OCI-LY7 (cell line): ENCODE measurements at regions not wholly inside any gene's neighbourhood (a gene's known extent, or its start where the extent isn't known, plus 50 kb on each side); places are given as distances from the start of the nearest gene placed in this dataset.

Experiments used
- BruUV-seq: library from RNA; stranded (reverse); fragments of 400-500 nt; replicated peaks from 2 replicates; lab custom pipeline; 2021; lab: Mats Ljungman, UMichigan
- CTCF ChIA-PET: fragments of 300-600 bp; sonication (Branson Sonifier 250); formaldehyde crosslinking; loops from one replicate; lab custom pipeline; 2022; ENCODE audit warnings: antibody characterized with exemption; ENCODE audit not compliant: unreplicated experiment; lab: Charles Lee
- POLR2A ChIA-PET: fragments of 300-600 bp; sonication (Branson Sonifier 250); formaldehyde crosslinking; loops from one replicate; lab custom pipeline; 2022; ENCODE audit warnings: antibody characterized with exemption; lab: Charles Lee
- DNase-seq: peaks from one replicate; pipeline ENCODE4 v3.0.0-alpha.2; 2015; ENCODE audit warnings: low spot score
- H2AFZ ChIP-seq: fragments of 200-600 bp; sonication (generic), shearing (Covaris generic); 2 replicates; pipeline ENCODE4 v1.6.1; 2014; ENCODE audit warnings: mild to moderate bottlenecking, antibody characterized with exemption, low read length, moderate library complexity
- H3K27ac ChIP-seq: fragments of 200-600 bp; sonication (generic); 2 replicates; pipeline ENCODE4 v1.5.1; 2014; ENCODE audit warnings: mixed run types, low read depth, mild to moderate bottlenecking, moderate library complexity, low read length, inconsistent platforms; ENCODE audit not compliant: poor library complexity, severe bottlenecking
- H3K36me3 ChIP-seq: fragments of 200-600 bp; sonication (generic); 2 replicates; pipeline ENCODE4 v1.6.1; 2014; ENCODE audit warnings: mild to moderate bottlenecking, antibody characterized with exemption, low read length, moderate library complexity, mixed read lengths; ENCODE audit not compliant: insufficient read depth
- H3K4me1 ChIP-seq: fragments of 200-600 bp; sonication (generic); 2 replicates; pipeline ENCODE4 v1.5.1; 2014; ENCODE audit warnings: mild to moderate bottlenecking, low read length; ENCODE audit not compliant: insufficient read depth, poor library complexity, severe bottlenecking
- H3K4me2 ChIP-seq: fragments of 200-600 bp; sonication (generic); 2 replicates; pipeline ENCODE4 v1.6.1; 2014; ENCODE audit warnings: mild to moderate bottlenecking, low read length
- H3K4me3 ChIP-seq: fragments of 200-600 bp; sonication (generic); 2 replicates; pipeline ENCODE4 v1.5.1; 2014; ENCODE audit warnings: mild to moderate bottlenecking, low read depth, low read length; ENCODE audit not compliant: poor library complexity, severe bottlenecking
- H3K79me2 ChIP-seq: fragments of 200-600 bp; sonication (generic); 2 replicates; pipeline ENCODE4 v1.6.1; 2016; ENCODE audit warnings: low read depth, mild to moderate bottlenecking, low read length, moderate library complexity, mixed read lengths; ENCODE audit not compliant: insufficient read depth
- H3K9me2 ChIP-seq: fragments of 200-600 bp; sonication (generic); 2 replicates; pipeline ENCODE4 v1.6.1; 2016; ENCODE audit warnings: mild to moderate bottlenecking, low read length, mixed read lengths; ENCODE audit not compliant: insufficient read depth
- H3K9me3 ChIP-seq: fragments of 200-600 bp; sonication (generic); 2 replicates; pipeline ENCODE4 v1.6.1; 2014; ENCODE audit warnings: mild to moderate bottlenecking, mixed run types, low read length, mixed read lengths
- H4K20me1 ChIP-seq: fragments of 200-600 bp; sonication (generic); 2 replicates; pipeline ENCODE4 v1.6.1; 2014; ENCODE audit warnings: mild to moderate bottlenecking, antibody characterized with exemption, low read length, moderate library complexity, mixed read lengths; ENCODE audit not compliant: insufficient read depth
- EZH2phosphoT487 ChIP-seq: fragments of 200-600 bp; sonication (generic); IDR thresholded peaks from 2 replicates; pipeline ENCODE4 v1.6.1; 2018; ENCODE audit warnings: low read depth, borderline replicate concordance, mild to moderate bottlenecking, mixed run types, antibody characterized with exemption, low read length, moderate library complexity, mixed read lengths
- intact Hi-C: fragments of 100-400 bp; cut with micrococcal nuclease; formaldehyde crosslinking; loops from one replicate; pipeline ENCODE4 v1.10.0; 2022; ENCODE audit not compliant: unreplicated experiment
- TF ChIP-seq, protein P1 (sequence below): fragments of 200-600 bp; sonication (generic); conservative IDR thresholded peaks from 2 replicates; pipeline ENCODE4 v1.5.1; 2014; ENCODE audit warnings: mild to moderate bottlenecking, antibody characterized with exemption, low read length, moderate library complexity, mixed read lengths

DNA sequence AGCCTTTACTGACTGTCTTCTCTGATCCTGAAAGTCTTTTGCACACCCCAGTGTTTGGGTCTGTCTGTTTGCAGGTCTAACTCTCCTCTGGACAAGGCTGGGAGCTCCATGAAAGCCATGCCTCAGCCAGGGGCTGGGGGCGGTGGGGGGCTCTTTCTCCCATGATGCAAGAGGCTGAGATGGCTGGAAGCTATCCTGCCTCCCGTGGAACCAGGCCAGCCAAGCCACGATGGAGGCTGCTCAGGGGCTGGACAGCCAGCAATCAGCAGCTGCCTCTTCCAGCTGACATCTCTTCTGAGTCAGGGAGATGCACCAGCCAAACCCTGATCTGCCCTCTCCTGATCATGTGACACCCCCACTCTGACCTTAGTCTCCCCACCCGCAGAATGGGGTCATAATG lies 154.0 kb downstream of the BARX1 start:
- TF ChIP-seq, protein P1, sequence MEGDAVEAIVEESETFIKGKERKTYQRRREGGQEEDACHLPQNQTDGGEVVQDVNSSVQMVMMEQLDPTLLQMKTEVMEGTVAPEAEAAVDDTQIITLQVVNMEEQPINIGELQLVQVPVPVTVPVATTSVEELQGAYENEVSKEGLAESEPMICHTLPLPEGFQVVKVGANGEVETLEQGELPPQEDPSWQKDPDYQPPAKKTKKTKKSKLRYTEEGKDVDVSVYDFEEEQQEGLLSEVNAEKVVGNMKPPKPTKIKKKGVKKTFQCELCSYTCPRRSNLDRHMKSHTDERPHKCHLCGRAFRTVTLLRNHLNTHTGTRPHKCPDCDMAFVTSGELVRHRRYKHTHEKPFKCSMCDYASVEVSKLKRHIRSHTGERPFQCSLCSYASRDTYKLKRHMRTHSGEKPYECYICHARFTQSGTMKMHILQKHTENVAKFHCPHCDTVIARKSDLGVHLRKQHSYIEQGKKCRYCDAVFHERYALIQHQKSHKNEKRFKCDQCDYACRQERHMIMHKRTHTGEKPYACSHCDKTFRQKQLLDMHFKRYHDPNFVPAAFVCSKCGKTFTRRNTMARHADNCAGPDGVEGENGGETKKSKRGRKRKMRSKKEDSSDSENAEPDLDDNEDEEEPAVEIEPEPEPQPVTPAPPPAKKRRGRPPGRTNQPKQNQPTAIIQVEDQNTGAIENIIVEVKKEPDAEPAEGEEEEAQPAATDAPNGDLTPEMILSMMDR: no peak
- no peak for TF ChIP-seq EZH2phosphoT487
- Histone ChIP-seq H4K20me1 (no peaks in the 10 kb centered on the region), H3K27ac (no peak overlapping the region), H3K4me2 (no peak overlapping the region), H3K9me3 (no peaks in the 10 kb centered on the region), H2AFZ (no peak overlapping the region), H3K36me3 (no peaks in the 10 kb centered on the region), H3K9me2 (no peaks in the 10 kb centered on the region), H3K79me2 (no peaks in the 10 kb centered on the region), H3K4me1 (no peaks in the 10 kb centered on the region), H3K4me3 (no peak overlapping the region)
- CTCF ChIA-PET: no interaction called here
- no peak for DNase-seq
- intact Hi-C loops: no loop called here
- POLR2A ChIA-PET: interaction anchor here (0.5 kb wide), 1 partner anchor 443 kb away, joined by 3 read pairs; no protein-coding TSS in a partner anchor
- no TSS peak for BruUV-seq

GRCh38 chr9:93792358-93792757 lies 162.8 kb downstream of the BARX1 start:
- intact Hi-C loops: no loop called here
- H3K9me3 ChIP-seq: no peaks in the 10 kb centered on the region
- H3K4me1 ChIP-seq: no peaks in the 10 kb centered on the region
- no TSS peak for BruUV-seq
- no peaks in the 10 kb centered on the region for H3K36me3 ChIP-seq
- ChIA-PET POLR2A (no interaction called here), CTCF (no interaction called here)
- no peaks in the 10 kb centered on the region for H3K79me2 ChIP-seq
- no peak for TF ChIP-seq EZH2phosphoT487
- H3K9me2 ChIP-seq: no peaks in the 10 kb centered on the region
- DNase-seq: no peak
- no peak overlapping the region for H3K27ac ChIP-seq
- no peak overlapping the region for H2AFZ ChIP-seq
- H4K20me1 ChIP-seq: no peaks in the 10 kb centered on the region
- no peak overlapping the region for H3K4me3 ChIP-seq
- no peak overlapping the region for H3K4me2 ChIP-seq

DNA sequence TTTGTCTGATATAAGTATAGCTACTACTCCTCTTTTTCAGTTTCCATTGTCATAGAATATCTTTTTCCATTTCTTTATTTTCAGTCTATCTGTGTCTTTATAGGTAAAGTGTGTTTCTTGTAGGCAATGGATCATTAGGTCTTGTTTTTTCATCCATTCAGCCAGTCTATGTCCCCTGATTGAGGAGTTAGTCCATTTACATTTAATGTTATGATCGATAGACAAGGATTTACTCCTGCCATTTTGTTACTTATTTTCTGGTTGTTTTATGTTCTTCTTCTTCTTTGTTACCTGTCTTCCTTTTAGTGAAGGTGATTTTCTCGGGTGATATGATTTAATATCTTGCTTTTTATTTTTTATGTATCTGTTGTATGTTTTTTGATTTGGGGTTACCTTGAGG lies 169.0 kb downstream of the BARX1 start:
- CTCF ChIA-PET: no interaction called here

More for the DNA sequence above, 169.0 kb downstream of the BARX1 start:
- H3K79me2 ChIP-seq: no peaks in the 10 kb centered on the region
- H3K4me2 ChIP-seq: no peak overlapping the region
- H3K36me3 ChIP-seq: no peaks in the 10 kb centered on the region
- intact Hi-C loops: no loop called here
- H3K9me2 ChIP-seq: no peaks in the 10 kb centered on the region
- POLR2A ChIA-PET: no interaction called here
- no peaks in the 10 kb centered on the region for H3K4me1 ChIP-seq
- BruUV-seq: no TSS peak
- no peaks in the 10 kb centered on the region for H3K9me3 ChIP-seq
- H2AFZ ChIP-seq: no peak overlapping the region
- no peak overlapping the region for H3K27ac ChIP-seq
- TF ChIP-seq, protein P1: no peak
- TF ChIP-seq EZH2phosphoT487: no peak
- no peak for DNase-seq
- no peak overlapping the region for H3K4me3 ChIP-seq
- no peaks in the 10 kb centered on the region for H4K20me1 ChIP-seq
